ENCODE measurements at regions not wholly inside any gene's neighbourhood (a gene's known extent, or its start where the extent isn't known, plus 50 kb on each side); places are given as distances from the start of the nearest gene placed in this dataset.
"Not testable (repeated sequence)": the region's sequence is repeated elsewhere in the genome, so short reads cannot be mapped to it uniquely, and the experiment has no call there.

- no peak for DNase-seq (ENCODE audit: low spot score)
These were observed 1118.5 kb downstream of the SLC16A7 start for GRCh38 chr12:60714141-60714900.

GRCh38 chr12:60724475-60724874, 1128.6 kb downstream of the SLC16A7 start:
- DNase-seq (ENCODE audit: low spot score) = no peak

DNA sequence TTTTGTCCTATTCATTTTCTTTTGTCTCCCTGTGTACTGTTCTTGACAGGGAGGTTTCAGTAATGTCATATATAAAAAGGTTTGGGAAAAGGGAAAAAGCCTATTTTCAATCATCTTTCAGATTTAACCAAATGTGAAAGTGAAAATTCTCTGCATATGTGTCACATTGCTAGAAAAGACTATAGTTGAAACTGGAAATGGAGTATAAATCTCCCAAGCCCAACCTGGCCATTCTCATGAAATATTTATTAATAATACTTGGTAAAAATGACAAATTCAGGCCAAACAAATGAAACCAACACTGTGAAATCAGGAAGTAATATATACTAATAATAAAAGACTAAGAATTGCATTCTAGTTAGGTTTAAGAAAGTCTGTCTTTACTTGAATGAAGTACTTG, 1129.2 kb downstream of the SLC16A7 start:
- no peak for DNase-seq (ENCODE audit: low spot score)

- no peak for DNase-seq (ENCODE audit: low spot score)
These were observed 1156.8 kb downstream of the SLC16A7 start for GRCh38 chr12:60752589-60752988.

DNA sequence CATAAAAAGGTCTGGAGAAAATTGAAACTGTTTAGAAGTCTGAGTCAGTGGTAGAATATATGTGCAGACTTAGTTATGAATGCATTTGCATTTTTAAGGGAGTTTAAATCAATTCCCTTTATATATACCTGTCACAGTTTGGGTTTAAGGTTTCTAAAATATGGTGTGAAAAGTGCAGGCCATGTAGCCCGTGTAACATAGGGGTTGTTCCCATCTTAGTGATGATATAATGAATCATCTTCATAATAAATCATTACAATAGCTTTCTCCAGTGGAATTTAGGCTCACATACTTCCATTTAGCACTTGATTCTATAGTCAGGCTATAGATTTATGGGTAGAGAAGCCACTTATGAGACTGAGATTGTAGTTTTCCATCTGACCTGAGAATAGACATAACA, 1162.4 kb downstream of the SLC16A7 start:
- no peak for DNase-seq (ENCODE audit: low spot score)

DNA sequence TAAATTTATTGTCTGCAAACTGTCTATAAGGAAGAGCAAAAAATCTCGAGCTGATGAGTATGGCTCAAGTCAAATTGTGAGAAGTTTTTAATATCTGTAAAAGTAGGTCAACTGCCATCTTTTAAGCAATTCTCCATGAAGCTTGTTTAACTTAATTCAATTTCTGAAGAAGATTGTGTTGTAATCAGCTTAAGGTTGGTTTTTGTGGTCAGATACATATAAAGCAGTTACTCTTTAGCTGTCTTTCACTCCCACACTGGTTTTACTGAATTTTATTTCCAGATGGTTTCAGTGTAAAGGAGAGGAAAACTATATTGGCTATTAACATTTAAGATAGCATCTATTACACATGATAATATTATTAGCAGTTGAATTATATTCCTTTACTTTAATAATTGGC, 1165.1 kb downstream of the SLC16A7 start:
- DNase-seq (ENCODE audit: low spot score) = no peak

DNA sequence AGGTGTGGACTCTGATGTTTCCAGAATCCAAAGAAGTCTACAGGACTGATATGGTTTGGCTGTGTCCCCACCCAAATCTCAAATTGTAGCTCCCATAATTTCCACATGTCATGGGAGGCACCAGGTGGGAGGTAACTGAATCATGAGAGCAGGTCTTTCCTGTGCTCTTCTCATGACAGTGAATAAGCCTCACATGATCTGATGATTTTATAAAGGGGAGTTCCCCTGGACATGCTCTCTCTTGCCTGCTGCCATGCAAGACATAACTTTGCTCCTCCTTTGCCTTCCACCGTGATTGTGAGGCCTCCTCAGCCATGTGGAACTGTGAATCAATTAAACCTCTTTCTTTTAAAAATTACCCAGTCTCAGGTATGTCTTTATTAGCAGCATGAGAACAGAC, 1205.3 kb downstream of the SLC16A7 start:
- DNase-seq (ENCODE audit: low spot score) = not testable (repeated sequence)

GRCh38 chr12:60803147-60803546, 1207.3 kb downstream of the SLC16A7 start:
- no peak for DNase-seq (ENCODE audit: low spot score)

DNA sequence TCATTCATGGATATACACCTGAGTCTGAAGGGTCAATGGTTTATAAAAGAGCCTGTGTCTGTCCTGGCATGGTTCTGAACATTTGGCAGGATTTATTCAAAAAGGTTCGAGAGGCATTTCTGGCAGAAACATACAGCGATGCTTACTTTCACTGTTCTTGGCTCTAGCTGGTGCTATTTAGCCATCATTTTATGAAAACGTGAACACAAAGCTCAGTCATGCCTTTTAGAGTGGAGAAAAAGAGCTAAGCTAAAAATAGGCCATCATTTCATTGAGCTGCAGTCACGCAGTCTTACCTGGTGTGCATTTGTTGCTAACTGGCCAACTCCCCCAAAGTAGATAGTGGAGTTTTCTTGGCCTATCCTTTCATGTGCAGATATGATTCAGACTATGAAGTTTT, 1209.5 kb downstream of the SLC16A7 start:
- DNase-seq (ENCODE audit: low spot score) = no peak

GRCh38 chr12:60819794-60820193, 1224.0 kb downstream of the SLC16A7 start:
- DNase-seq (ENCODE audit: low spot score) = no peak

DNA sequence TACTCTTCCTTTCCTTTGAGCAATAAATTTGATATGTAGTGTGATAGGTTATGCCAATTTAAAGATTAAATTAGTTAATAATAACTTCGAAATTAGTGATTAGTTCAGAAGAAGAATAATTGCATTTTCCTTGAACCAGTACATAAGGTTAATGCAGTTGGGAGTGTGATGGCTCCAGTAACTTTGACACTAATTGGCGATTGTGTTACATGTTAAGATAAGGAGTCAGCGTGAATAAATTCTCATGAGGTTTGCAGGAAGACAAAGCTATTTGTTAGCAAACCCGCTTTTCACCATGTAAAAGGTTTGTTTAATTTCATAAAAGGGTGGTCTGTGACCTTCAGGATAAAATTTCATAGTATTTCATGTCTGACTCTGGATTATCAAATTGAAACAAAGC, 1226.8 kb downstream of the SLC16A7 start:
- no peak for DNase-seq (ENCODE audit: low spot score)

DNA sequence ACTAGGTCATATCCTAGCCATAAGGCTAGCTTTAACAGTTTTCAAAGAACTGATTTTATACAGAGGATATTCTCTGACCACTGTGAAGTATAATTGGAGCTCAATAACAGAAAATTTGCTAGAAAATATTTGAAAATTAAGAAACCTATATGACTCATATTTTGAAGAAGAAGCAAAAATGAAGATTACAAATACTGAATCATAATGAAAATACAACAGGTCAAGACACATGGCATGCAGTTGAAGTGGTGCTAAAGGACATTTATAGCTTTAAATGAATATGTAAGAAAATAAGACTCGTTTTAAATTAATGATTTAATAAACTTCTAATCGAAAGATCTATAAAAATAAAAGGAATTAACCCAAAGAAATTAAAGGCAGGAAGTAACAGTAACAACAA, 1234.6 kb downstream of the SLC16A7 start:
- DNase-seq (ENCODE audit: low spot score) = no peak

DNA sequence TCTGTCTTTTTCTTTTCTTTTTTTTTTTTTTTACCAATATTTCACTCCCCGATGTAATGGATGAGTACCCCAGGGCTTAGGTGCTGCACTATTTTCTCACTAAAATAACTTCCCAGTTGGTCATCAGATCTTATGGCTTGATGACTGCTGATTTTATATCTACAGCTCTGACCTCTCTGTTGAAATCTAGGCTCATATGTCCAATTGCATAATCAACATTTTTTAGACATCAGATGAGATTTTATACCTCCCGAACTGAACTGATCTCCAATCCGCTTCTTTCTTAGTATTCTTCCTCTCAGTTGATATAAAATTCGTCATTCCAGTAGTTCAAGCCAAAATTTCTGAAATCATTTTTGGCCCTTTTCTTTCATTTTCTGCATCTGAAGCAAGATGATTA, 1236.5 kb downstream of the SLC16A7 start:
- DNase-seq (ENCODE audit: low spot score) = no peak

DNA sequence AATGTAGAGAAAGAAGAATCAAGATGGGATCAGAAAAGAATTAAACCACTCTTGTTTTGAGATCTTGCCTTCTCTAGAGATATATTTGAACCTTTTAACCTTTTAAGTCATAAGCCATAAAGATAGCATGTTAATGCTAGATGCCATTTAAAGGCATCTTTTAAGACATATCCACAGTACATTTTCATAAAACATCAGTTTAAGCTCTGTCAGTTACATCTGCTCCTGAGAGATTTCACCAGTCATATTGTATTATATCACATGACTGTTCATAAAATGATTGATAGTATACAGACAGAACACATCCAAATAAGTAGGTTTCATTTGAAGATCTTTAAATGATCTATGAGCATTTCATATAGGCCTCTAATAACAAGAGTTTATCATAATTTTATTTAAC, 1238.5 kb downstream of the SLC16A7 start:
- DNase-seq (ENCODE audit: low spot score) = no peak

DNA sequence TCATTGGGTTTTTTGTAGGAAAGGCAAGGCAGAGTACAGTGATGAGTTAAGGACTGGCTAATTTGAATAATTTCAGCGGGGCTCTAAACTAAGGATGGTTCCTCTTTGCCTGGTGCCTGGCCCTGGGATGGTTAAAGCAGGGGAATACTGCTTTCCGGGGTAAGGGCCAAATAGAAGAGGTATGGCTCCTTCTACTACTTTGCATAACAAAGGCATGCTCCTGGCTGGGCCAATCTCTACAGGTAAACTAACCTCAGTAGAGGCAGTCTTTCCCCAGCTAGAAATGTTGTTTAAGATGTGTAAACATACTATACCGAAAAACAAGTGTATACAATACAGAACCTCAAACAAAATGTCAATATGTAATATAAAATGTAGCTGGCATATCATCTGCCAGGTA, 1239.0 kb downstream of the SLC16A7 start:
- no peak for DNase-seq (ENCODE audit: low spot score)

GRCh38 chr12:60836651-60837050, 1240.8 kb downstream of the SLC16A7 start:
- no peak for DNase-seq (ENCODE audit: low spot score)

- no peak for DNase-seq (ENCODE audit: low spot score)
These were observed 1246.4 kb downstream of the SLC16A7 start for GRCh38 chr12:60842181-60842580.

GRCh38 chr12:60844101-60844500, 1248.3 kb downstream of the SLC16A7 start:
- no peak for DNase-seq (ENCODE audit: low spot score)

DNA sequence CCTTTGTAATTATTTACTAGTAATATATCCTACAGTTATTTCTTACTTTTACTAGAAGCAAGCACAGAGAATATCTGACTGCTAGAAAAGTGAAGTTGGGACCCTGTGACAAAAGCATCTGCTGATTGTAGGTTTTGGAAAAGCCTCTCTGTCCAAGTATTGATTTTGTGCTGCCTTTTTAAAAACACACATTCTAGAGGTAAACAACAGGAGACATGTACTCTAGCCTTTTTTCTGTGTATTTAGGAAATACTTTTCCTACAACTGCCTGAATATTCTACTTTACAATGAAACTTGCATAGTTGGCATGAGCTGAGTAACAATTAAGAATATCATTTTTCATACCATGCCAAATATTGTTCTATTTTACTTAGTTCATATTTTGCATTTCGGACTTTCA, 1249.0 kb downstream of the SLC16A7 start:
- DNase-seq (ENCODE audit: low spot score) = no peak

DNA sequence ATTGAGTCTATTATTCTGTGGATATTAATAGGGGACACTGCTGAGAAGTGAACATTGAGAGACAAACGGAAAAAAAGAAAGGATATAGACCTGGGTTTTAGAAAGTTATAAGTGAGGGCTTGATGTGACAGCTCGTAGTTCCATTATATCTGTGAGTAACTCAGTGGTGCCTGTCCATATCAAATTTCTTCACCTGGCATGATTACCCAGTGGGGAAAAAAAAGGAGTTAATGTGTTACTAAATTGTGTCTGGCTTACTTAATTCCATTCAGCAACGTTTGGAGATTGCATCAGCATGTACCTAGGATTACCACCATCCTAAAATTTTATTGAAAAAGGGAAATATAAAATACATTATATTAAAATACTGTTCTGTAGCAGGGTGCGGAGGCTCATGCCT, 1249.9 kb downstream of the SLC16A7 start:
- no peak for DNase-seq (ENCODE audit: low spot score)

- no peak for DNase-seq (ENCODE audit: low spot score)
These were observed 1251.5 kb downstream of the SLC16A7 start for GRCh38 chr12:60847281-60847680.

- DNase-seq (ENCODE audit: low spot score) = no peak
These were observed 1253.9 kb downstream of the SLC16A7 start for GRCh38 chr12:60849723-60850122.

- DNase-seq (ENCODE audit: low spot score) = no peak
These were observed 1257.6 kb downstream of the SLC16A7 start for GRCh38 chr12:60853407-60853806.

GRCh38 chr12:60863421-60863820, 1267.6 kb downstream of the SLC16A7 start:
- DNase-seq (ENCODE audit: low spot score) = no peak
